HEK293 (cell line): ENCODE measurements at regions not wholly inside any gene's neighbourhood (a gene's known extent, or its start where the extent isn't known, plus 50 kb on each side); places are given as distances from the start of the nearest gene placed in this dataset.

Source experiments
- CTCF ChIA-PET: fragments of 350-600 bp; formaldehyde crosslinking; extraction: SDS; loops from one replicate; lab custom pipeline; 2021; ENCODE audit warnings: antibody characterized with exemption; lab: Yijun Ruan, JAX
- POLR2A ChIA-PET: fragments of 300-600 bp; formaldehyde crosslinking; extraction: SDS; loops from one replicate; lab custom pipeline; 2020; ENCODE audit warnings: antibody characterized with exemption, inconsistent platforms; lab: Yijun Ruan, JAX
- H3K27ac ChIP-seq: fragments of 200-500 bp; sonication (Bioruptor generic); 2 replicates; pipeline ENCODE4 v1.5.1; 2014; ENCODE audit warnings: low read depth, low read length, control low read depth, inconsistent platforms; ENCODE audit errors: extremely low read depth
- H3K36me3 ChIP-seq, 2 experiments: fragments of 200-500 bp in 1 of 2; sonication (Bioruptor generic) in 1 of 2; 1 replicate in 1 of 2; 2 replicates in 1 of 2; pipeline ENCODE4 v1.5.1; 2014 to 2017; ENCODE audit warnings: inconsistent platforms in 2 of 2, low read length in 2 of 2; ENCODE audit not compliant: control insufficient read depth in 2 of 2, insufficient read depth in 1 of 2
- H3K4me1 ChIP-seq: fragments of 200-500 bp; sonication (Bioruptor generic); 2 replicates; pipeline ENCODE4 v1.5.1; 2014; ENCODE audit warnings: mild to moderate bottlenecking, low read length, inconsistent platforms; ENCODE audit not compliant: control insufficient read depth, insufficient read depth
- H3K4me3 ChIP-seq: 2 replicates; pipeline ENCODE4 v1.5.1; 2011; ENCODE audit warnings: low read depth, mild to moderate bottlenecking, control low read depth, low read length, moderate library complexity
- H3K9me3 ChIP-seq: fragments of 200-500 bp; sonication (Bioruptor generic); 2 replicates; pipeline ENCODE4 v1.5.1; 2014; ENCODE audit warnings: low read depth, low read length, inconsistent platforms; ENCODE audit not compliant: control insufficient read depth, insufficient read depth
- ELK4 ChIP-seq: IDR thresholded peaks from 2 replicates; pipeline ENCODE4 v1.6.1; 2011; ENCODE audit warnings: mild to moderate bottlenecking, low read depth, low read length, borderline replicate concordance
- MYNN ChIP-seq: fragments of 450-650 bp; formaldehyde crosslinking; IDR thresholded peaks from 2 replicates; pipeline ENCODE4 v1.5.1; 2016; ENCODE audit warnings: missing biosample characterization, missing genetic modification characterization, borderline replicate concordance
- PRDM2 ChIP-seq: fragments of 450-650 bp; formaldehyde crosslinking; IDR thresholded peaks from 2 replicates; pipeline ENCODE4 v1.5.1; 2016; ENCODE audit warnings: missing biosample characterization, missing genetic modification characterization, borderline replicate concordance
- YY2 ChIP-seq: fragments of 450-650 bp; formaldehyde crosslinking; IDR thresholded peaks from 2 replicates; pipeline ENCODE4 v1.5.1; 2016; ENCODE audit warnings: missing biosample characterization, missing genetic modification characterization
- ZFP41 ChIP-seq: fragments of 450-650 bp; formaldehyde crosslinking; IDR thresholded peaks from 2 replicates; pipeline ENCODE4 v1.5.1; 2016; ENCODE audit warnings: missing biosample characterization, missing genetic modification characterization, borderline replicate concordance
- ZNF184 ChIP-seq: fragments of 450-650 bp; IDR thresholded peaks from 2 replicates; pipeline ENCODE4 v1.5.1; 2018; ENCODE audit warnings: missing biosample characterization, mild to moderate bottlenecking, missing genetic modification characterization
- ZNF211 ChIP-seq: fragments of 450-650 bp; formaldehyde crosslinking; IDR thresholded peaks from 2 replicates; pipeline ENCODE4 v1.5.1; 2016; ENCODE audit warnings: low read depth, missing biosample characterization, missing genetic modification characterization
- ZNF214 ChIP-seq: fragments of 450-650 bp; formaldehyde crosslinking; IDR thresholded peaks from 2 replicates; pipeline ENCODE4 v1.5.1; 2017; ENCODE audit warnings: missing biosample characterization, mild to moderate bottlenecking, missing genetic modification characterization, borderline replicate concordance
- ZNF266 ChIP-seq: fragments of 450-650 bp; formaldehyde crosslinking; IDR thresholded peaks from 2 replicates; pipeline ENCODE4 v1.5.1; 2016; ENCODE audit warnings: missing biosample characterization, missing genetic modification characterization, low read depth
- ZNF354C ChIP-seq: fragments of 450-650 bp; formaldehyde crosslinking; IDR thresholded peaks from 2 replicates; pipeline ENCODE4 v1.5.1; 2016; ENCODE audit warnings: missing biosample characterization, missing genetic modification characterization, low read depth, borderline replicate concordance
- ZNF701 ChIP-seq: fragments of 450-650 bp; formaldehyde crosslinking; IDR thresholded peaks from 2 replicates; pipeline ENCODE4 v1.5.1; 2016; ENCODE audit warnings: missing biosample characterization, missing genetic modification characterization
- ZNF707 ChIP-seq: fragments of 450-650 bp; formaldehyde crosslinking; IDR thresholded peaks from 2 replicates; pipeline ENCODE4 v1.5.1; 2016; ENCODE audit warnings: missing biosample characterization, missing genetic modification characterization
- ZNF776 ChIP-seq: fragments of 450-650 bp; formaldehyde crosslinking; IDR thresholded peaks from 2 replicates; pipeline ENCODE4 v1.5.0; 2017; ENCODE audit warnings: missing biosample characterization, missing genetic modification characterization, borderline replicate concordance
- TF ChIP-seq, protein P1 (sequence below): fragments of 450-650 bp; formaldehyde crosslinking; IDR thresholded peaks from 2 replicates; pipeline ENCODE4 v1.5.1; 2016; ENCODE audit warnings: missing biosample characterization, missing genetic modification characterization
- TF ChIP-seq, protein P2 (sequence below): fragments of 450-650 bp; formaldehyde crosslinking; IDR thresholded peaks from 2 replicates; pipeline ENCODE4 v1.5.0; 2017; ENCODE audit warnings: missing biosample characterization, missing genetic modification characterization, borderline replicate concordance
- TF ChIP-seq, protein P3 (sequence below): fragments of 450-650 bp; formaldehyde crosslinking; IDR thresholded peaks from 2 replicates; pipeline ENCODE4 v1.5.1; 2016; ENCODE audit warnings: missing biosample characterization, missing genetic modification characterization

DNA sequence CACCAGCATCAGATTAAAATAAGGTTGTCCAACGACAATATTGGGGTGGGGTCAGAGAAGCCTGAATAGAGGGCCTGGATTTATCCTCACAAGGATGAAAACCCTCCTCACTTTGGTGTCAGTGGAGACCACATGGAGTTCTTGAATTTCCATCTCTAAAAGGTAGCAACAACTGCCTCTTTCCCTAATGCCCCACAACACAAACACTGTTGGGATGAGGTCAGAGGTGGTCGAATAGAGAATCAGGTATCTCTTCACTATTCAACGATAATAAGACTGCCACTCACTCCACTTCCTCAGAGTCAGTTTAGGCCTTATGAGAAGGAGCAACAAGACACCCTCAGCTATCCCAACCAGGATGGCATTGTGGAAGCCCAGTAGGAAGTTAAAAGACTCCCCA, 596.1 kb downstream of the HTR1B start:
- ChIA-PET CTCF (no interaction called here), POLR2A (no interaction called here)
- no peak overlapping the region for H3K27ac ChIP-seq
- H3K36me3 ChIP-seq = no peaks in the 10 kb centered on the region
- no peaks in the 10 kb centered on the region for H3K4me1 ChIP-seq
- TF ChIP-seq MYNN (tag by site-specific recombination) (no peak), YY2 (tag by site-specific recombination) (no peak), PRDM2 (no peak), ZNF266 (tag by site-specific recombination) (no peak), ZFP41 (tag by site-specific recombination) (no peak), ZNF214 (no peak), ZNF211 (tag by site-specific recombination) (no peak), ZNF184 (tag by site-specific recombination) (no peak), ZNF707 (tag by site-specific recombination) (no peak), ELK4 (no peak), ZNF354C (tag by site-specific recombination) (no peak), ZNF701 (tag by site-specific recombination) (no peak), ZNF776 (tag by site-specific recombination) (no peak)
- TF ChIP-seq, protein P1, sequence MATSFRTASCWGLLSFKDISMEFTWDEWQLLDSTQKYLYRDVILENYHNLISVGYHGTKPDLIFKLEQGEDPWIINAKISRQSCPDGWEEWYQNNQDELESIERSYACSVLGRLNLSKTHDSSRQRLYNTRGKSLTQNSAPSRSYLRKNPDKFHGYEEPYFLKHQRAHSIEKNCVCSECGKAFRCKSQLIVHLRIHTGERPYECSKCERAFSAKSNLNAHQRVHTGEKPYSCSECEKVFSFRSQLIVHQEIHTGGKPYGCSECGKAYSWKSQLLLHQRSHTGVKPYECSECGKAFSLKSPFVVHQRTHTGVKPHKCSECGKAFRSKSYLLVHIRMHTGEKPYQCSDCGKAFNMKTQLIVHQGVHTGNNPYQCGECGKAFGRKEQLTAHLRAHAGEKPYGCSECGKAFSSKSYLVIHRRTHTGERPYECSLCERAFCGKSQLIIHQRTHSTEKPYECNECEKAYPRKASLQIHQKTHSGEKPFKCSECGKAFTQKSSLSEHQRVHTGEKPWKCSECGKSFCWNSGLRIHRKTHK (tag by site-specific recombination) = no peak
- TF ChIP-seq, protein P2, sequence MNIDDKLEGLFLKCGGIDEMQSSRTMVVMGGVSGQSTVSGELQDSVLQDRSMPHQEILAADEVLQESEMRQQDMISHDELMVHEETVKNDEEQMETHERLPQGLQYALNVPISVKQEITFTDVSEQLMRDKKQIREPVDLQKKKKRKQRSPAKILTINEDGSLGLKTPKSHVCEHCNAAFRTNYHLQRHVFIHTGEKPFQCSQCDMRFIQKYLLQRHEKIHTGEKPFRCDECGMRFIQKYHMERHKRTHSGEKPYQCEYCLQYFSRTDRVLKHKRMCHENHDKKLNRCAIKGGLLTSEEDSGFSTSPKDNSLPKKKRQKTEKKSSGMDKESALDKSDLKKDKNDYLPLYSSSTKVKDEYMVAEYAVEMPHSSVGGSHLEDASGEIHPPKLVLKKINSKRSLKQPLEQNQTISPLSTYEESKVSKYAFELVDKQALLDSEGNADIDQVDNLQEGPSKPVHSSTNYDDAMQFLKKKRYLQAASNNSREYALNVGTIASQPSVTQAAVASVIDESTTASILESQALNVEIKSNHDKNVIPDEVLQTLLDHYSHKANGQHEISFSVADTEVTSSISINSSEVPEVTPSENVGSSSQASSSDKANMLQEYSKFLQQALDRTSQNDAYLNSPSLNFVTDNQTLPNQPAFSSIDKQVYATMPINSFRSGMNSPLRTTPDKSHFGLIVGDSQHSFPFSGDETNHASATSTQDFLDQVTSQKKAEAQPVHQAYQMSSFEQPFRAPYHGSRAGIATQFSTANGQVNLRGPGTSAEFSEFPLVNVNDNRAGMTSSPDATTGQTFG (tag by site-specific recombination) = no peak
- TF ChIP-seq, protein P3, sequence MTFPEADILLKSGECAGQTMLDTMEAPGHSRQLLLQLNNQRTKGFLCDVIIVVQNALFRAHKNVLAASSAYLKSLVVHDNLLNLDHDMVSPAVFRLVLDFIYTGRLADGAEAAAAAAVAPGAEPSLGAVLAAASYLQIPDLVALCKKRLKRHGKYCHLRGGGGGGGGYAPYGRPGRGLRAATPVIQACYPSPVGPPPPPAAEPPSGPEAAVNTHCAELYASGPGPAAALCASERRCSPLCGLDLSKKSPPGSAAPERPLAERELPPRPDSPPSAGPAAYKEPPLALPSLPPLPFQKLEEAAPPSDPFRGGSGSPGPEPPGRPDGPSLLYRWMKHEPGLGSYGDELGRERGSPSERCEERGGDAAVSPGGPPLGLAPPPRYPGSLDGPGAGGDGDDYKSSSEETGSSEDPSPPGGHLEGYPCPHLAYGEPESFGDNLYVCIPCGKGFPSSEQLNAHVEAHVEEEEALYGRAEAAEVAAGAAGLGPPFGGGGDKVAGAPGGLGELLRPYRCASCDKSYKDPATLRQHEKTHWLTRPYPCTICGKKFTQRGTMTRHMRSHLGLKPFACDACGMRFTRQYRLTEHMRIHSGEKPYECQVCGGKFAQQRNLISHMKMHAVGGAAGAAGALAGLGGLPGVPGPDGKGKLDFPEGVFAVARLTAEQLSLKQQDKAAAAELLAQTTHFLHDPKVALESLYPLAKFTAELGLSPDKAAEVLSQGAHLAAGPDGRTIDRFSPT (tag by site-specific recombination) = no peak
- H3K4me3 ChIP-seq = no peak overlapping the region
- no peaks in the 10 kb centered on the region for H3K9me3 ChIP-seq
